ENCODE measurements at regions not wholly inside any gene's neighbourhood (a gene's known extent, or its start where the extent isn't known, plus 50 kb on each side); places are given as distances from the start of the nearest gene placed in this dataset.
A peak's percentile ranks its signal among the peaks of the same experiment; 100 is the strongest.

DNA sequence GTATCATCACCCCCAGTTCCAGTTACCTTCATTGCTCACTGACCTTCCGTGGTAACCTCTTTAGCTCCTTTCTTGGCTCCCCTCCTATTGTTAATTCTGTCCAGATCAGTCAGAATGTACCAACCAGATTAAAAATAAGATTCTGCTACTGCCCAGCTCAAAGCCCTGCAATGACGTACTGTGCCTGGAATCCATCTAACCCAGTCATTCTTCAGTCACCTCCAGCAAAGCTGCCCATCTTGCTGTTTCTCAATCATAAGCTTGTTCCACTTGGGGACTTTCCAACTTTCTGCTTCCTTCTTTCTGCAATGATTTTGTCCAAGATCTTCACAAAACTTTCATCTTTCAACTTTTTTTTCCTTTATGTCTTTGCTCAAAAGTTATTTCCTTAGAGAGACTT is 512.0 kb upstream of the ZNF385D start (continued):
- TF ChIP-seq, protein P1, sequence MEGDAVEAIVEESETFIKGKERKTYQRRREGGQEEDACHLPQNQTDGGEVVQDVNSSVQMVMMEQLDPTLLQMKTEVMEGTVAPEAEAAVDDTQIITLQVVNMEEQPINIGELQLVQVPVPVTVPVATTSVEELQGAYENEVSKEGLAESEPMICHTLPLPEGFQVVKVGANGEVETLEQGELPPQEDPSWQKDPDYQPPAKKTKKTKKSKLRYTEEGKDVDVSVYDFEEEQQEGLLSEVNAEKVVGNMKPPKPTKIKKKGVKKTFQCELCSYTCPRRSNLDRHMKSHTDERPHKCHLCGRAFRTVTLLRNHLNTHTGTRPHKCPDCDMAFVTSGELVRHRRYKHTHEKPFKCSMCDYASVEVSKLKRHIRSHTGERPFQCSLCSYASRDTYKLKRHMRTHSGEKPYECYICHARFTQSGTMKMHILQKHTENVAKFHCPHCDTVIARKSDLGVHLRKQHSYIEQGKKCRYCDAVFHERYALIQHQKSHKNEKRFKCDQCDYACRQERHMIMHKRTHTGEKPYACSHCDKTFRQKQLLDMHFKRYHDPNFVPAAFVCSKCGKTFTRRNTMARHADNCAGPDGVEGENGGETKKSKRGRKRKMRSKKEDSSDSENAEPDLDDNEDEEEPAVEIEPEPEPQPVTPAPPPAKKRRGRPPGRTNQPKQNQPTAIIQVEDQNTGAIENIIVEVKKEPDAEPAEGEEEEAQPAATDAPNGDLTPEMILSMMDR (IDR thresholded peaks at IDR 0.05), result no peak
- TF ChIP-seq GATA2 (CRISPR knock-in tag; IDR thresholded peaks at IDR 0.05) (no peak), TEAD4 (IDR thresholded peaks at IDR 0.05; ENCODE audit: borderline replicate concordance, insufficient read depth) (peak; percentile 57; the same call in 1 of the 2 replicates), NFIC (IDR thresholded peaks at IDR 0.05; ENCODE audit: borderline replicate concordance) (peak; percentile 55; the same call in 1 of the 2 replicates), FOSL2 (IDR thresholded peaks at IDR 0.05; ENCODE audit: borderline replicate concordance, low read depth) (peak; percentile 43; the same call in 1 of the 2 replicates), NRF1 (IDR thresholded peaks at IDR 0.05; ENCODE audit: low read depth, low read length) (no peak), EP300 (IDR thresholded peaks at IDR 0.05; ENCODE audit: borderline replicate concordance in 1 of 2, low read depth in 1 of 2, low read length in 1 of 2) (peak in 1 of 2 experiments; percentile 35; a peak in 1 of 4 replicates), JUND (IDR thresholded peaks at IDR 0.05) (peak; percentile 69), EZH2phosphoT487 (IDR thresholded peaks at IDR 0.05; ENCODE audit: borderline replicate concordance, low read depth) (no peak)
- TF ChIP-seq, protein P2, sequence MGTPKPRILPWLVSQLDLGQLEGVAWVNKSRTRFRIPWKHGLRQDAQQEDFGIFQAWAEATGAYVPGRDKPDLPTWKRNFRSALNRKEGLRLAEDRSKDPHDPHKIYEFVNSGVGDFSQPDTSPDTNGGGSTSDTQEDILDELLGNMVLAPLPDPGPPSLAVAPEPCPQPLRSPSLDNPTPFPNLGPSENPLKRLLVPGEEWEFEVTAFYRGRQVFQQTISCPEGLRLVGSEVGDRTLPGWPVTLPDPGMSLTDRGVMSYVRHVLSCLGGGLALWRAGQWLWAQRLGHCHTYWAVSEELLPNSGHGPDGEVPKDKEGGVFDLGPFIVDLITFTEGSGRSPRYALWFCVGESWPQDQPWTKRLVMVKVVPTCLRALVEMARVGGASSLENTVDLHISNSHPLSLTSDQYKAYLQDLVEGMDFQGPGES (IDR thresholded peaks at IDR 0.05; ENCODE audit: low read depth, low read length), result no peak

DNA sequence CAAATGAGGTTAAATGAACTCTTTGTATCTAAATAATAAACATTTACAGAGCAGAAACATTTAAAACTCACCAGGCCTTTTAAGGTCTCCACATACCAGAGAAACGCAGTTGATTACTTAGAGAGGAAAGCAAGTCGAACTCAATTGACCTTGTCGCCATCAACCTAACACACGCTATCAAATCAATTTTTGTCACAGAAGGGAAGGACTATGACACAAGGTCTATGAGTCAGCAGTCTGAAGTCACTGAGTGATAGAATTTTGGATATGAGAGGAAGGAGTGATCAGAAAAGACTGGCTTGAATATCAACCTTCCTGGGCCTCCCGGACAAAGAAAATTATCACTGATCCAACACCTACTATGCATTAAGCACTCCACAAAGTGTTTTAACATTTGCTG is 514.4 kb upstream of the ZNF385D start:
- ChIA-PET POLR2A (no interaction called here), CTCF (no interaction called here)
- Histone ChIP-seq H3K27ac (ENCODE audit: low read depth in 2 of 2, low read length in 1 of 2) (no peak overlapping the region), H3K4me1 (ENCODE audit: control insufficient read depth in 1 of 2, insufficient read depth in 2 of 2, low read depth in 1 of 2, low read length in 1 of 2) (no peaks in the 10 kb centered on the region; a peak in 3 of 4 replicates), H3K9me3 (no peaks in the 10 kb centered on the region), H3K27me3 (ENCODE audit: insufficient read depth) (no peaks in the 10 kb centered on the region), H4K20me1 (ENCODE audit: insufficient read depth) (no peaks in the 10 kb centered on the region), H3K9ac (no peak overlapping the region), H3K4me2 (no peak overlapping the region), H3K79me2 (ENCODE audit: insufficient read depth) (no peaks in the 10 kb centered on the region), H2AFZ (ENCODE audit: low read depth) (no peak overlapping the region), H3K36me3 (replicated peaks in 1 of 2; ENCODE audit: control insufficient read depth in 1 of 2, insufficient read depth in 2 of 2, low read length in 1 of 2) (no peaks in the 10 kb centered on the region), H3K4me3 (ENCODE audit: low read depth in 2 of 2, low read length in 1 of 2) (no peak overlapping the region), H3K9me2 (no peaks in the 10 kb centered on the region), H3F3A (replicated peaks; ENCODE audit: insufficient read depth) (peaks cover 2% of the 10 kb centered on the region)
- DNase-seq, result no peak
- TF ChIP-seq TCF12 (IDR thresholded peaks at IDR 0.05), result no peak
- 90% methylated on average over 5 of the region's 5 CpGs for WGBS (ENCODE audit: low lambda C conversion rate)

DNA sequence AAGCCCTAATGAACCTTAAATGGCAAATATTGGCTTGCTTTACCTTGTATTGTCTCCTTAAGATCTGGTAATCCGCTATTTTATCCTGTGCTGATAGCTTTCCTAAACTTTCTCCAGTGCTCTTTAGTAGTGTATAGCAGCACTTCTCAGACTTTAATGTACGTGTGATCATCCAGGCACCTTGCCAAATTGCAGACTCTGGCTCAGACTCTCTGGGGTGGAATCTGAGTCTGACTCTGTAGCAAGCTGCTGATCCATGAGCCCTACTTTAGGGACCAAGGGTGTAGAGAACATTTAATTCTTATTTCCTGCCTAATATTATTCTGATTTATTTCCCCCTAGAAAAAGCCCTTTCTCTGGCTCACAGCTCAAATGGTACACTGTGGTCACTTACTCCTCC is 518.8 kb upstream of the ZNF385D start:
- Histone ChIP-seq H3K36me3 (replicated peaks in 1 of 2; ENCODE audit: control insufficient read depth in 1 of 2, insufficient read depth in 2 of 2, low read length in 1 of 2) (no peaks in the 10 kb centered on the region), H3K9ac (no peak overlapping the region), H3K79me2 (ENCODE audit: insufficient read depth) (no peaks in the 10 kb centered on the region), H2AFZ (ENCODE audit: low read depth) (no peak overlapping the region), H3K4me3 (ENCODE audit: low read depth in 2 of 2, low read length in 1 of 2) (no peak overlapping the region), H3K27ac (ENCODE audit: low read depth in 2 of 2, low read length in 1 of 2) (no peak overlapping the region), H3K4me1 (ENCODE audit: control insufficient read depth in 1 of 2, insufficient read depth in 2 of 2, low read depth in 1 of 2, low read length in 1 of 2) (no peaks in the 10 kb centered on the region), H3K4me2 (no peak overlapping the region), H3K9me2 (no peaks in the 10 kb centered on the region), H3K9me3 (no peaks in the 10 kb centered on the region), H3K27me3 (ENCODE audit: insufficient read depth) (no peaks in the 10 kb centered on the region), H4K20me1 (ENCODE audit: insufficient read depth) (no peaks in the 10 kb centered on the region), H3F3A (replicated peaks; ENCODE audit: insufficient read depth) (peaks cover 2% of the 10 kb centered on the region)
- DNase-seq, result no peak
- 41% methylated on average over 2 of the region's 2 CpGs for WGBS (ENCODE audit: low lambda C conversion rate)
- ChIA-PET POLR2A (no interaction called here), CTCF (no interaction called here)
- no peak for TF ChIP-seq YY1 (IDR thresholded peaks at IDR 0.05; ENCODE audit: low read depth)
- no peak for TF ChIP-seq EP300 (IDR thresholded peaks at IDR 0.05; ENCODE audit: borderline replicate concordance in 1 of 2, low read depth in 1 of 2, low read length in 1 of 2)
- no peak for TF ChIP-seq RCOR1 (IDR thresholded peaks at IDR 0.05; ENCODE audit: low read length)
- no peak for TF ChIP-seq SIN3A (IDR thresholded peaks at IDR 0.05; ENCODE audit: borderline replicate concordance, low read depth, low read length)
- TF ChIP-seq GATA2 (CRISPR knock-in tag; IDR thresholded peaks at IDR 0.05), result no peak
- no peak for TF ChIP-seq NFIC (IDR thresholded peaks at IDR 0.05; ENCODE audit: borderline replicate concordance)
- TF ChIP-seq EZH2phosphoT487 (IDR thresholded peaks at IDR 0.05; ENCODE audit: borderline replicate concordance, low read depth), result no peak
- no peak for TF ChIP-seq MXI1 (IDR thresholded peaks at IDR 0.05; ENCODE audit: low read depth, low read length)
- no peak for TF ChIP-seq TEAD4 (IDR thresholded peaks at IDR 0.05; ENCODE audit: borderline replicate concordance, insufficient read depth)
- TF ChIP-seq, protein P3, sequence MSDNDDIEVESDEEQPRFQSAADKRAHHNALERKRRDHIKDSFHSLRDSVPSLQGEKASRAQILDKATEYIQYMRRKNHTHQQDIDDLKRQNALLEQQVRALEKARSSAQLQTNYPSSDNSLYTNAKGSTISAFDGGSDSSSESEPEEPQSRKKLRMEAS (IDR thresholded peaks at IDR 0.05; ENCODE audit: low read depth), result no peak

Measured in SK-N-SH (cell line).